ENCODE measurements at regions not wholly inside any gene's neighbourhood (a gene's known extent, or its start where the extent isn't known, plus 50 kb on each side); places are given as distances from the start of the nearest gene placed in this dataset.

GRCh38 chr3:145972851-145973250 is 188.1 kb downstream of the PLOD2 start:
- CTCF ChIA-PET = no interaction called here

GRCh38 chr3:145981056-145981455 is 179.9 kb downstream of the PLOD2 start:
- peaks cover 7% of the 10 kb centered on the region for H3K9me3 Mint-ChIP-seq
- H3K27ac Mint-ChIP-seq = no peak overlapping the region
- TF ChIP-seq CTCF (IDR thresholded peaks at IDR 0.05) = no peak
- intact Hi-C loops (cut with micrococcal nuclease) = no loop called here
- H3K4me3 Mint-ChIP-seq = no peak overlapping the region
- ChIA-PET CTCF (no interaction called here), POLR2A (no interaction called here)
- no peaks in the 10 kb centered on the region for H3K27me3 Mint-ChIP-seq
- H3K4me1 Mint-ChIP-seq = no peaks in the 10 kb centered on the region
- H3K36me3 Mint-ChIP-seq (ENCODE audit: low read depth) = no peaks in the 10 kb centered on the region
- DNase-seq = no peak
- ATAC-seq (ENCODE audit: low read depth) = no peak

More at GRCh38 chr3:145972851-145973250, 188.1 kb downstream of the PLOD2 start:
- ATAC-seq (ENCODE audit: low read depth) = no peak
- Mint-ChIP-seq H3K27me3 (no peaks in the 10 kb centered on the region), H3K9me3 (no peaks in the 10 kb centered on the region), H3K36me3 (ENCODE audit: low read depth) (no peaks in the 10 kb centered on the region), H3K4me1 (no peaks in the 10 kb centered on the region), H3K27ac (no peak overlapping the region), H3K4me3 (no peak overlapping the region)
- TF ChIP-seq CTCF (IDR thresholded peaks at IDR 0.05) = no peak
- no peak for DNase-seq
- POLR2A ChIA-PET = no interaction called here
- intact Hi-C loops (cut with micrococcal nuclease) = no loop called here

- CTCF ChIA-PET = no interaction called here
- Mint-ChIP-seq H3K27ac (no peak overlapping the region), H3K4me1 (no peaks in the 10 kb centered on the region), H3K27me3 (no peaks in the 10 kb centered on the region), H3K9me3 (peaks cover 10% of the 10 kb centered on the region), H3K4me3 (no peak overlapping the region), H3K36me3 (ENCODE audit: low read depth) (no peaks in the 10 kb centered on the region)
- POLR2A ChIA-PET = no interaction called here
- intact Hi-C loops (cut with micrococcal nuclease) = no loop called here
- no peak for ATAC-seq (ENCODE audit: low read depth)
- DNase-seq = no peak
- TF ChIP-seq CTCF (IDR thresholded peaks at IDR 0.05) = no peak
Measured at GRCh38 chr3:145983101-145983500, 177.9 kb downstream of the PLOD2 start.

Data from activated B cell treated with CpG ODN at 0.5 μM for 24 hours (primary cell).